ENCODE measurements at regions not wholly inside any gene's neighbourhood (a gene's known extent, or its start where the extent isn't known, plus 50 kb on each side); places are given as distances from the start of the nearest gene placed in this dataset.

DNA sequence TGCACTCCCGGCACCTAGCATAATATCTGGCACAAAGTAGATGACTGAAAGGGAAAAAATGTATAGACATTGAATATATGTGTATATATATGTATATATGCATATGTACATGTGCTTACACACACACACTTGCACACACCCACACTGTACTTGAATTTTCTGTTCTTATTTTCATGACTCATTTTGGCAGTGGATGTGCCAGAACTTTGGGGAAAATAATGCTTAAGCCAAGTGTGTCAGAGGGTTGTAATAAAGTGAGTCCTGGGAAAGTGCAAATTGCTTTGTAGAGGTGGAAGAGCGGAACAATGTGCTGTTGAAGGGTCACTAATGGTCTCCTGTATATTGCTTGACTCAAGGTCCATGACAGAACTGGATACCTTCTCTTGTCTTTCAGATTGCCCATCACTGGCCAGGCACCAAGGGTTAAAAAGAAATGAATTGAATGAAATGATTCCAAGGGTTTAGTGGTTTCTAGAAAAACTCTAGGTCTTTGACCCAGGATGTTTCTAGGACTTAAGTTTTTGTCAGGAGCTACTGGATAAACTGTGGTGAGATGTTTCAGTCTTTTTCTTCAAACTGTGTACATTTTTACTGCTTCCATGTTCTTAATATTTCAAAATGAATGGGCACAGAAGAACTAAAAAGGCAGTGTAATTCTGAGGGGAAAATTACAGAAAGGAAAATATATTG, 129.9 kb upstream of the MOCS2 start:
- Histone ChIP-seq H3K27ac (no peak overlapping the region), H3K4me1 (no peaks in the 10 kb centered on the region), H3K4me3 (no peak overlapping the region), H3K36me3 (no peaks in the 10 kb centered on the region), H3K9me3 (no peaks in the 10 kb centered on the region), H3K27me3 (no peaks in the 10 kb centered on the region)
- no peak for DNase-seq
- TF ChIP-seq, protein P1, sequence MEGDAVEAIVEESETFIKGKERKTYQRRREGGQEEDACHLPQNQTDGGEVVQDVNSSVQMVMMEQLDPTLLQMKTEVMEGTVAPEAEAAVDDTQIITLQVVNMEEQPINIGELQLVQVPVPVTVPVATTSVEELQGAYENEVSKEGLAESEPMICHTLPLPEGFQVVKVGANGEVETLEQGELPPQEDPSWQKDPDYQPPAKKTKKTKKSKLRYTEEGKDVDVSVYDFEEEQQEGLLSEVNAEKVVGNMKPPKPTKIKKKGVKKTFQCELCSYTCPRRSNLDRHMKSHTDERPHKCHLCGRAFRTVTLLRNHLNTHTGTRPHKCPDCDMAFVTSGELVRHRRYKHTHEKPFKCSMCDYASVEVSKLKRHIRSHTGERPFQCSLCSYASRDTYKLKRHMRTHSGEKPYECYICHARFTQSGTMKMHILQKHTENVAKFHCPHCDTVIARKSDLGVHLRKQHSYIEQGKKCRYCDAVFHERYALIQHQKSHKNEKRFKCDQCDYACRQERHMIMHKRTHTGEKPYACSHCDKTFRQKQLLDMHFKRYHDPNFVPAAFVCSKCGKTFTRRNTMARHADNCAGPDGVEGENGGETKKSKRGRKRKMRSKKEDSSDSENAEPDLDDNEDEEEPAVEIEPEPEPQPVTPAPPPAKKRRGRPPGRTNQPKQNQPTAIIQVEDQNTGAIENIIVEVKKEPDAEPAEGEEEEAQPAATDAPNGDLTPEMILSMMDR (IDR thresholded peaks at IDR 0.05), result no peak
- no peak for TF ChIP-seq POLR2A (IDR thresholded peaks at IDR 0.05)

DNA sequence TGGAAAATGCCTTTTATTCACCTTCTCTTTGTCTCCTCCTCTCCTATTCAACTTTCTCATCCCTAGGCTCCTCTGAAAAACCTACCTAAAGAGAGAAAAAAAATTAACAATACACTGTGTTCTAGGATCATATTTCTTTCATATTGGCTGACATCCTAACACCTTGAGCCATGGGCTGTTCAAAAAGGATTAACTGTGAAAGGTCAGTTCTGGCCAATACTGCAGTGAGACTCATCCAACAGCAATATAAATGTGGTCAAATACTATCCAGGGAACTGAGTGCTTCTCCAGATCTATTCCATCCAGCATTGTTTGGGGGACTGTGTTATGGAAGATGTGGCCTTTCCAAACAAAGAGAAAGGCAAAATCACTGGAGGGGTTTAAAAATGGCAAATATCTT, 131.1 kb upstream of the MOCS2 start:
- H3K27ac ChIP-seq, result no peak overlapping the region
- DNase-seq, result no peak
- no peak overlapping the region for H3K4me3 ChIP-seq
- no peaks in the 10 kb centered on the region for H3K9me3 ChIP-seq
- no peak for TF ChIP-seq POLR2A (IDR thresholded peaks at IDR 0.05)
- TF ChIP-seq, protein P1 (IDR thresholded peaks at IDR 0.05), result no peak
- no peaks in the 10 kb centered on the region for H3K36me3 ChIP-seq
- H3K4me1 ChIP-seq, result no peaks in the 10 kb centered on the region
- H3K27me3 ChIP-seq, result no peaks in the 10 kb centered on the region

DNA sequence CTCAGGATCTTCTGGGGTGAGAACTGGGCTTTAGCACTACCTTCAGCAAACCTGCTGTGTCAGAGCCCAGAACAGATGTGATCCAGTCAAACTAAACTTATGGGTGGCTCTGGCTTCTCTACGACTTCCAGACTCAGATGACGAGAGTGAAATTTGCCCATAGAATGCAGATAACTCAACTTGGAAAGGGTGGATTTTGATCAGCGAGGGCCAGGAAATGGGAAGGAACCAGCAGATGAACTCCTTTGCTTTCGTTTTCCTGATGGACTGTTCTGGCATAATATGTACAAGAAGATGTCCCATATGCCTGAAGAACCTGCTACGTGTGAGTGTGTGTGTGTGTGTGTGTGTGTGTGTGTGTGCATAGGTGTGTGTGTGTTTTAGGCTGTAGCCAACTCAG, 132.0 kb upstream of the MOCS2 start:
- Histone ChIP-seq H3K36me3 (no peaks in the 10 kb centered on the region), H3K27me3 (no peaks in the 10 kb centered on the region), H3K9me3 (no peaks in the 10 kb centered on the region), H3K4me1 (no peaks in the 10 kb centered on the region), H3K27ac (no peak overlapping the region), H3K4me3 (no peak overlapping the region)
- no peak for DNase-seq
- no peak for TF ChIP-seq POLR2A (IDR thresholded peaks at IDR 0.05)
- TF ChIP-seq, protein P1 (IDR thresholded peaks at IDR 0.05), result no peak

DNA sequence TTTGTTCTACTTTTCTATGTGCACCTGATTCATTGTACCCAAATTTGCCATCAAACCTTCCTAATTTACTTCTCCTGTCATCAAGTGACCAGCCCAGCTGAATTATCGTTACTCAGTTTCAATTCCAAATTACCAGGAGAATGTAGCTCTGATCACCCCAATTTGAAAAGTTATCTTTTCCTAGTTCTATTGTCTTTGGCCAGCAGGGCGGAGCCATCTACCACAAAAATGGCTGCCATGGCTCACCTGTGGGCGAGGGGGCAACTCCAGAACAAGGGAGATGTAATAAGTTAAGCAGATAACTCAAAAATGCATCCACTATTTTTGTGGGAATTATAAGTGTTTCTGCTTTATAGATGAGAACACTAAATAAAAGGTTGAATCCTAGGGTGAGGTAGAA, 133.8 kb upstream of the MOCS2 start:
- H3K4me3 ChIP-seq, result no peak overlapping the region
- DNase-seq, result no peak
- no peak overlapping the region for H3K27ac ChIP-seq
- no peak for TF ChIP-seq POLR2A (IDR thresholded peaks at IDR 0.05)
- TF ChIP-seq, protein P1 (IDR thresholded peaks at IDR 0.05), result no peak
- no peaks in the 10 kb centered on the region for H3K27me3 ChIP-seq
- no peaks in the 10 kb centered on the region for H3K9me3 ChIP-seq
- H3K36me3 ChIP-seq, result no peaks in the 10 kb centered on the region
- H3K4me1 ChIP-seq, result no peaks in the 10 kb centered on the region

DNA sequence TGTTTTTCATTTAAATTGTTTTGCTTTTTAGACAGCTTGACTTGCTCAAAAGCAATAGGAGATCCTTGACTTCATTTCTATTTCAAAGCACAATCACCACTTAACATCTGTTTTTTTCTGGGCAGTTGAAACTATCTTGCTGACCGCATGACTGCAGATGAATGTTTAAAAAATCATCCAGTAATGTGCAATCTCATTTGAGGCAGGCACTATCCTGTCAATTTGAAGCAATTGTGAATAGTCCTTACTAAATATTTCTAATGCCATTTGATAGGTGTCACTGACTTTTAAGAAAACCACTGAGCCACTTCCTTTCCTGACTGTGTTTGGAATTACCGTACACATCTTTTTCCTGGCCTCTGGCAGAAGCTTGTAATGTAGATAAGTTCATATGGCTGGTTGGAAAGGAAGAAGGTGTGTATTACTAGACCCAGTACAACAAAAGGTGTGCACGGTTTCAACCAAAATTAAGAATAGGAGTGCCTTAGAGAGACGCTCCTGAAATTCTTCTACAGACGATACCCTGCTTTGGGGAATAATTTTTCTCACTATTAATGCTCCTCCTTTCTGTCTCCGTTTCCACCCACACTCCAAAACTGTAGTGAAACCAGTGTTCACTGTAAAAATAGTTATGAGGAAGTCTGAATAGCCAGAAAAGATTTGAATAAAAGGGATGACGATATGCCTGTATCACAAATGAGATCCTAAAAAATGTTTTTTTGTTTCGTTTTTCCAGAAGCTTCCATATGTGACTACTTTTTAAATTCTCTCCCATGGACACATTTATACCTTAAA, 136.7 kb upstream of the MOCS2 start:
- no peaks in the 10 kb centered on the region for H3K4me1 ChIP-seq
- DNase-seq, result no peak
- H3K27ac ChIP-seq, result no peak overlapping the region
- H3K9me3 ChIP-seq, result no peaks in the 10 kb centered on the region
- TF ChIP-seq POLR2A (IDR thresholded peaks at IDR 0.05), result no peak
- TF ChIP-seq, protein P1 (IDR thresholded peaks at IDR 0.05), result no peak
- no peaks in the 10 kb centered on the region for H3K36me3 ChIP-seq
- no peaks in the 10 kb centered on the region for H3K27me3 ChIP-seq
- no peak overlapping the region for H3K4me3 ChIP-seq

Measured in Peyer's patch (tissue), 4 donors.